NCI-H1417 treated with DMSO at 0.1 percent for 48 hours (cell line): ENCODE measurements at regions not wholly inside any gene's neighbourhood (a gene's known extent, or its start where the extent isn't known, plus 50 kb on each side); places are given as distances from the start of the nearest gene placed in this dataset.

Experiments used
- DNase-seq: peaks from one replicate; lab custom pipeline; 2025; lab: John Stamatoyannopoulos, UW

GRCh38 chr7:94236960-94237359 is 157.7 kb upstream of the COL1A2 start:
- no peak for DNase-seq

- DNase-seq = no peak
These were observed 157.3 kb upstream of the COL1A2 start for GRCh38 chr7:94237417-94237816.

GRCh38 chr7:94239661-94240234 is 154.9 kb upstream of the COL1A2 start:
- no peak for DNase-seq

GRCh38 chr7:94240902-94241301 is 153.8 kb upstream of the COL1A2 start:
- no peak for DNase-seq

DNA sequence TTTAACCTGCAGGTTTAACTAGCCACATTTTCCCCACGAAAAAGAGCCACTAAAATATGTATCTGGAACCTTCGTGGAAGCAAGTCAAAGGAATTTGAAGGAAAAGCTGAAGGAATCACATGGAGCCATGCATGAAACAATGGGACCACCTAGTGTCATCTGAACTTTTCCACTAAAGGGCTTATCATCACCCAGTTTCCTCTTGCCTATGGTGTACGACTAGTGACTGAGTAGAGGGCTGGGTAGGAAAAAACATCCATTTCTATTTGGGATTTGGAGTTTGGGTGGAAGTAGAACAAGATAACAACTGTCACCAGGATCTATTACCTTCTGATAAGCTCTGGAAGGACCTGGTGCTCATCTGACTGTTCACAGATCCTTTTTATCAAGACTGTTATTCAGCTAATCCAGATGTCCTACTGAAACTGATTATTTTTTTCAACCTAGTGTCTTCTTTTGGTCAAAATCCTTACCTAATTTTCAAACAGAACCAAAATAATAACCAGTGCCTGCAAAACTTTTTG is 153.2 kb upstream of the COL1A2 start:
- DNase-seq = no peak

- no peak for DNase-seq
These were observed 151.5 kb upstream of the COL1A2 start for GRCh38 chr7:94243066-94243711.

GRCh38 chr7:94244760-94245159 is 149.9 kb upstream of the COL1A2 start:
- no peak for DNase-seq

GRCh38 chr7:94245500-94245899 is 149.2 kb upstream of the COL1A2 start:
- DNase-seq = no peak

- DNase-seq = no peak
These were observed 146.7 kb upstream of the COL1A2 start for GRCh38 chr7:94247970-94248369.

DNA sequence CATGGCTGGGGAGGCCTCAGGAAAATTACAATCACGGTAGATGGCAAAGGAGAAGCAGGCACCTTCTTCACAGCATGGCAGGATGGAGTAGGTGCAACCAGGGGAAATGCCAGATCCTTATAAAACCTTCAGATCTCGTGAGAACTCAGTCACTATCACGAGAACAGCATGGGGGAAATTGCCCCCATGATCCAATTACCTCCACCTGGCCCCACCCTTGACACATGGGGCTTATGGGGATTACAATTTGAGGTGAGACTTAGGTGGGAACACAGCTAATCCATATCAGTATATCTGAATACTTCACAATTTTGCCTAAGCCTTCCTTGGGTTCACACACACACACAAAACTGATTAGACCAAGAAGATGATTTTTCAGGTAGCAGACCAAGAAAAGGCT is 145.1 kb upstream of the COL1A2 start:
- DNase-seq = no peak

GRCh38 chr7:94250124-94250523 is 144.6 kb upstream of the COL1A2 start:
- DNase-seq = no peak

- DNase-seq = no peak
These were observed 143.7 kb upstream of the COL1A2 start for GRCh38 chr7:94250987-94251386.

DNA sequence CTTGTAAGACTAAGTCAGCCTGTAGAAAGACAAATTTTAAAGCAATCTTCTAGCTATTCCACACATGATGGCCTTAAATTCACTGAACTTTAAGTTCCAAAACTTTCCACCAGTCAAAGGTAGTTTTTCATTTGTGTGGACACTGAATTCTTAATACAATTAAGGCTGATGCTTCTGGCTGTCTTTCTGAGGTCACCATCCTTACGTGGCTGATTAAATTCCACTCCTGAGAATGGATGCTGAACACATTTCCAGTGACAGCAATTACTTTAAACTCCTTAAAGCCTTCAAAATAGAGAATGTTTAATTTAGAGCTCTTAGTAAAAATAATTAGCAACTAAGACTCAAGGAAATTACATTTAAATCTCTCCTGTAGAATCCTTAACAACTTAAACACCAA is 142.6 kb upstream of the COL1A2 start:
- DNase-seq = no peak

DNA sequence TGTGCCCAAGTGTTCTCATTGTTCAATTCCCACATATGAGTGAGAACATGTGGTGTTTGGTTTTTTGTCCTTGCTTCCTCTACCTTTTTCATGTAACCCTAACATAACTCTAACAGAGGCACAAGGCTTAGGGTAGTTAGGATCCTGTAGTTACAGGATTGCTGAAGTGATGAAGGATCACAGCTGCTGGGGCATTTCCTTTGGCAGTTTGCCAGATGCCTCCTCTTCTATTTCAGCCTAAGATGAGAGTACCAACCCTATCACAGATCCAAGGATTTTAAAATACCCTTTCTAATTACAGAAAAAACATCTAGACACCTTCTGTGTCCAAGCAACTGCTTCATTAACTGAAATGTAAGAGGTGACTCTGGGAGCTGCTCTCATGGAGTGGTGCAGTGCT is 141.7 kb upstream of the COL1A2 start:
- no peak for DNase-seq

DNA sequence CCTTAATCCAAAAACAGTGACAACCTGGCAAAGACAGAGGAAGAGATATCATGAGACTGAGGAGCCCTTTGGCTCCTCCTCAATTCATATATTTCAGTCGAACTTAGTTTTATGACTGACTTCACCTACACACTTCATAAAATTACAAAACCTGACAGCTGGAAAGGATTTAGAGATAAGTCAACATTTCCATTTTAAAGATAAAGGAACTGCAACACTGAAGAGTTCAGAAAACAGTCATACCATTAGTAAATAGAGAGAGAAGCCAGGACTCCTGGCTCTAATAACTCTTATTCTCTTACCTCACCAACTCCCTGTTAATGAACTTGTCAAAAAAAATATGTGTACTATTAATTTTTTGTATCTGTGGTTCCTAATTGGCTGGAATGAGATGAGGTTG is 141.0 kb upstream of the COL1A2 start:
- no peak for DNase-seq

- no peak for DNase-seq
These were observed 136.0 kb upstream of the COL1A2 start for GRCh38 chr7:94258418-94259300.

- DNase-seq = no peak
These were observed 133.6 kb upstream of the COL1A2 start for GRCh38 chr7:94261067-94261466.

- no peak for DNase-seq
These were observed 129.9 kb upstream of the COL1A2 start for GRCh38 chr7:94264756-94265155.

- DNase-seq = no peak
These were observed 129.2 kb upstream of the COL1A2 start for GRCh38 chr7:94265456-94265855.

- no peak for DNase-seq
These were observed 128.5 kb upstream of the COL1A2 start for GRCh38 chr7:94266238-94266644.

DNA sequence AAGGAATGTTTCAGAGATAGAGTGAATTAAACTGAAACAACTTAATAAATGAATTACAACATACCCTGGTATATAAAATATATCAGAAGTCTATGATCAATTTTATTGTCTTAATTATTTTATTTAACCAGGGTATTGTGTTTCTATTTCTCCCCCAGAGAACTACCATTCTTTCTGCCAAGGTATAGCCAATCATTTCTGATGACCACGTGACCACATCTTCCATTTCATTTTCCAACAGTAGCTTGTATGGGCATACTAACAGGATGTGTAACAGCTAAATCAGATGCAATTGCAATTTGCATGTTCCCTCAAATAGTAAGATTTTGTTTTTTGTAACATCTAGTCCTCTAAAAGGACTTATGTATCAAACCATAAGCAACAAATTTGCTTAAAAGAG is 123.9 kb upstream of the COL1A2 start:
- DNase-seq = no peak

DNA sequence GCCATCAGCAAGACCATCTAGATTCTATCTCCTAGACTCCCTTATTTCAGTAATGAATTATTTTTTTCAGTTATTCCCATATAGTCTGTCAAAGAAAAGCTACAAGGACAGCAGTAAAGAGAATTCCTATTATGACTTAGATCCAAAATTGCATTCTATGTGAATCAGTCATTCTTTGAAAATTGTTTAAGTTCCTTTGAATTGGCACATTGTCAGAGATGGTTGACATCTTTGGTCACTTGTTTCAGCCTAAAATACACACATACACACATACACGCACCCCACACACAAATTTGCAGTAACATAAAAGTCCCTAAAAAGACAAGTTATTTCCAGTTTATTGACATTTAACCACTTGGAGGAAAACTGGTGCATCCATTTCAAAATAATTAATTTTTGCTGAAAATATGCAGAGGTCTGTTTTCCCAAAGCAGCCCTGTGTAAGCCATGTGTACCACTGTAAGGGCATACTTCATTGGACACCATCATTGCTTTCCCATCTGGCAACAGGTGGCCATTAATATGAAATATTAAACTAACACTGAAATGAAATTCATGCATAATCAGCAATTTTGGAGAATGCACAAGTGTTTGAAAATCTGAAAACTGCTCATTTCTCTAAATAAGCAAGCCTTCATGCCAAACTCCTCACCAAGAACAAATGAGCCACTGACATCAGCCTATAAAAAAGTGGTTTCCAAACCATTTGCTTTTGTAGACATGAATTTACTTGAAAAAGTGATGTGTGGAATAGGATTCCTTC is 121.7 kb upstream of the COL1A2 start:
- no peak for DNase-seq
